ENCODE measurements at regions not wholly inside any gene's neighbourhood (a gene's known extent, or its start where the extent isn't known, plus 50 kb on each side); places are given as distances from the start of the nearest gene placed in this dataset.

GRCh38 chr3:76122007-76122406 is 336.7 kb upstream of the ZNF717 start:
- TF ChIP-seq, protein P1, sequence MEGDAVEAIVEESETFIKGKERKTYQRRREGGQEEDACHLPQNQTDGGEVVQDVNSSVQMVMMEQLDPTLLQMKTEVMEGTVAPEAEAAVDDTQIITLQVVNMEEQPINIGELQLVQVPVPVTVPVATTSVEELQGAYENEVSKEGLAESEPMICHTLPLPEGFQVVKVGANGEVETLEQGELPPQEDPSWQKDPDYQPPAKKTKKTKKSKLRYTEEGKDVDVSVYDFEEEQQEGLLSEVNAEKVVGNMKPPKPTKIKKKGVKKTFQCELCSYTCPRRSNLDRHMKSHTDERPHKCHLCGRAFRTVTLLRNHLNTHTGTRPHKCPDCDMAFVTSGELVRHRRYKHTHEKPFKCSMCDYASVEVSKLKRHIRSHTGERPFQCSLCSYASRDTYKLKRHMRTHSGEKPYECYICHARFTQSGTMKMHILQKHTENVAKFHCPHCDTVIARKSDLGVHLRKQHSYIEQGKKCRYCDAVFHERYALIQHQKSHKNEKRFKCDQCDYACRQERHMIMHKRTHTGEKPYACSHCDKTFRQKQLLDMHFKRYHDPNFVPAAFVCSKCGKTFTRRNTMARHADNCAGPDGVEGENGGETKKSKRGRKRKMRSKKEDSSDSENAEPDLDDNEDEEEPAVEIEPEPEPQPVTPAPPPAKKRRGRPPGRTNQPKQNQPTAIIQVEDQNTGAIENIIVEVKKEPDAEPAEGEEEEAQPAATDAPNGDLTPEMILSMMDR (IDR thresholded peaks at IDR 0.05) = no peak
- TF ChIP-seq EZH2 (IDR thresholded peaks at IDR 0.05) (no peak), EZH2phosphoT487 (IDR thresholded peaks at IDR 0.05) (no peak)
